ENCODE measurements at regions not wholly inside any gene's neighbourhood (a gene's known extent, or its start where the extent isn't known, plus 50 kb on each side); places are given as distances from the start of the nearest gene placed in this dataset.

DNA sequence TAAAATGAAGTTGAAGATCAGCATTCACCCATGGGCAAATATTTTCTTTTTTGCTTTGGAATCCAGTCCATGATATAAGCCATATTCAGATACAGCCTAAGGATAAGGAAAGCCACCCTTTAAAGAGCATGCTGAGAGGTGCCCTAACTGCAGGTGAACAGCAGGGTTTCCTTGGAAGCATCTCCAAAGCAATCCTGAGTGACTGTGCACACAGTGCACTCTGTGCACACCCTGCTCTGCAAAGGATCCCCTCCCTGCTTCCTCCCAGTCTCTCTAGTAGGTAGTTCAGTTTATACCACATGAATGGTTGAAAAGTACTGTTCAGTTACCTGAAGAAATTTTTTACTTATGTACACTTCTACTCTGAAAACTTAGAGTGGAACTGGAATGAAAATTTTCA is 491.4 kb downstream of the RASEF start:
- no peak overlapping the region for H3K4me3 ChIP-seq (replicated peaks in 1 of 2; ENCODE audit: low read depth in 2 of 2, low read length in 2 of 2)
- TF ChIP-seq, protein P1, sequence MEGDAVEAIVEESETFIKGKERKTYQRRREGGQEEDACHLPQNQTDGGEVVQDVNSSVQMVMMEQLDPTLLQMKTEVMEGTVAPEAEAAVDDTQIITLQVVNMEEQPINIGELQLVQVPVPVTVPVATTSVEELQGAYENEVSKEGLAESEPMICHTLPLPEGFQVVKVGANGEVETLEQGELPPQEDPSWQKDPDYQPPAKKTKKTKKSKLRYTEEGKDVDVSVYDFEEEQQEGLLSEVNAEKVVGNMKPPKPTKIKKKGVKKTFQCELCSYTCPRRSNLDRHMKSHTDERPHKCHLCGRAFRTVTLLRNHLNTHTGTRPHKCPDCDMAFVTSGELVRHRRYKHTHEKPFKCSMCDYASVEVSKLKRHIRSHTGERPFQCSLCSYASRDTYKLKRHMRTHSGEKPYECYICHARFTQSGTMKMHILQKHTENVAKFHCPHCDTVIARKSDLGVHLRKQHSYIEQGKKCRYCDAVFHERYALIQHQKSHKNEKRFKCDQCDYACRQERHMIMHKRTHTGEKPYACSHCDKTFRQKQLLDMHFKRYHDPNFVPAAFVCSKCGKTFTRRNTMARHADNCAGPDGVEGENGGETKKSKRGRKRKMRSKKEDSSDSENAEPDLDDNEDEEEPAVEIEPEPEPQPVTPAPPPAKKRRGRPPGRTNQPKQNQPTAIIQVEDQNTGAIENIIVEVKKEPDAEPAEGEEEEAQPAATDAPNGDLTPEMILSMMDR (IDR thresholded peaks at IDR 0.05; ENCODE audit: low read depth, low read length): no peak
- no peak for DNase-seq (ENCODE audit: low read depth in 2 of 2)

DNA sequence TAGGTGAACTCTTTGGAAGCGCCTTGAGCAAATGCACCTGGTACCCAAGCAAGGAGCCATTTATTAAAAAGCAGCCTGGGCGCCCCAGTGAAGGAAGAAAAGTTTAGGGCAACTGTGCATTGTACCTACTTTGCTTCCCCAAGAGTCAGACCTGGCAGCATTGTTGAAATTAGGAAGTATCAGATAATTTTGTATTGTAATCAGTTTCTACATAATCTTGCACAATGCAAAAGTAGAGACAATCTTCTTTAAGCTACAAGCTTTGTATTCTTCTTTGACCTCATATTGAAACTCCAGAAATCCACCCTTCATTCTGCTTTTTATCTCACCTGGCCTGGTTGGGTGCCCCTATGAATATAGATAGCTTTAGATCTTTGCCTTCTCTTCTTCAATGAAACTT is 490.8 kb downstream of the RASEF start:
- TF ChIP-seq, protein P1 (IDR thresholded peaks at IDR 0.05; ENCODE audit: low read depth, low read length): no peak
- no peak overlapping the region for H3K4me3 ChIP-seq (replicated peaks in 1 of 2; ENCODE audit: low read depth in 2 of 2, low read length in 2 of 2)
- no peak for DNase-seq (ENCODE audit: low read depth in 2 of 2)

DNA sequence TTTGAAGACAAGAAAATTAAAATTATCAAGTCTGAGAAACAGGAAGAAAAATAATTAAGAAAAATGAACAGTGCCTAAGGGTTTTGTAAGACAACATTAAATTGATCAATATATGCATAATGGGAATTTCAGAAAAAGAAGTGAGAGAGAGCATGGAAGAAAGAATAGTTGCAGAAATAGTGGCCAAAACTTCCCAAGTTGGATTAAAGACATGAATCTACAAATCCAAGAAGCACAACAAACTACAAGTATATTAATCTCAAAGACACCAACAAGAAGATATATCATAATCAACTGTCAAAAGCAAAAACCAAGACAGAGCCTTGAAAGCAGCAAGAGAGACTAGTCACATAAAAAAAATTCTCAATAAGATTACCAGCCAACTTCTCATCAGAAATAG is 488.0 kb downstream of the RASEF start:
- H3K4me3 ChIP-seq (replicated peaks in 1 of 2; ENCODE audit: low read depth in 2 of 2, low read length in 2 of 2): no peak overlapping the region
- TF ChIP-seq, protein P1 (IDR thresholded peaks at IDR 0.05; ENCODE audit: low read depth, low read length): no peak
- DNase-seq (ENCODE audit: low read depth in 2 of 2): no peak

DNA sequence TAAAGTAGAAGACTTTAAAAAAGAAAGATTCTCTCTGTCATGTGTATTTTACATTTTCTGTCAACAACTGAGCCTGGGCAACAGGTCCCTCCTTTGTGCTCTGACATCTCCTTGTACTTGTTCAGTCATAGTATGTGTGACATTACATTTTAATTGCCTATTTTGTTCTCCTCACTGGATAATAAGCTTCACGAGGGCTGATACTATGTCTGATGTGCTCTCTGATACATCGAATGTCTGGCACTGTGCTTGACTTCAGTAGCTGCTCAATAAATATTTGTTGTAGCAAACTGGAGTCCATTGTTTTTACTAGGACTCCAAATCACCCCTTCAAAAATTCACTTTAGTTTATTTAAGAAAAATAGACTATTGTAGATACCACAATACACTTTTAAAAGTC is 482.0 kb downstream of the RASEF start:
- TF ChIP-seq, protein P1 (IDR thresholded peaks at IDR 0.05; ENCODE audit: low read depth, low read length): no peak
- DNase-seq (ENCODE audit: low read depth in 2 of 2): no peak
- no peak overlapping the region for H3K4me3 ChIP-seq (replicated peaks in 1 of 2; ENCODE audit: low read depth in 2 of 2, low read length in 2 of 2)

DNA sequence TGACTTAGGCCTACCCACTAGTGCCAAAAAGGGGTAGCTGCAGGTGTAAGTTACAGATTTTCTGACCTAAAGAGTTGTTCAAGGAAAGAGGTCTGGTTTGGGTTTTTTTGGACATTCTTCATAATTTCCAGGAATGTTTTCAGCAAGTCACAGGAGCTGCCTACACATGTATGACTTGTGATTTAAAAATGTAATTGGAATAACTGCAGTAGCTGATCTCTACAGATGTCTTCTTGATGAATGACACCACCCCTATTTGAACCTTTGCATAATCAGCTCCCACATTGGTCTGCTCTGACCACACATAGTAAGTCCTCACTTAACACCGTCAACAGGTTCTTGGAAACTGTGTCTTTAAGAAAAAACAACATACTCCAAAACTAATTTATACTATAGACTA is 481.4 kb downstream of the RASEF start:
- TF ChIP-seq, protein P1 (IDR thresholded peaks at IDR 0.05; ENCODE audit: low read depth, low read length): no peak
- H3K4me3 ChIP-seq (replicated peaks in 1 of 2; ENCODE audit: low read depth in 2 of 2, low read length in 2 of 2): no peak overlapping the region

DNA sequence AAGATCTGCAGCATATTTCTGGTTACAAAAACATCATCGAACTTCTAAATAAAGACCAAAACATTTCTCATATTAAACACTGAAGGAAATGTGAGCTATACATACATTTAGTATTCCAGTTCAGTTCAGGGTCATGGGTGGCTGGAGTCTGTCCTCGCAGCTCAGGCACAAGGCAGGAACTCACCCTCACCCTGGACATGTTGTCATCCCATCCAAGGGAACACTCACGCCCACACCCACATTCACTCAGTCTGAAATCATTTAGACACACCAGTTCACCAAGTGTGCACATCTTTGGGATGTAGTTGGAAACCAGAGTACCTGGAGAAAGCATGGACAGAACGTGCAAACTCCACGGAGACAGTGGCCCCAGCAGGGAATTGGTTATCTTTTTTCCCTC is 481.0 kb downstream of the RASEF start:
- TF ChIP-seq, protein P1 (IDR thresholded peaks at IDR 0.05; ENCODE audit: low read depth, low read length): no peak
- H3K4me3 ChIP-seq (replicated peaks in 1 of 2; ENCODE audit: low read depth in 2 of 2, low read length in 2 of 2): no peak overlapping the region
- DNase-seq (ENCODE audit: low read depth in 2 of 2): no peak

More for the DNA sequence above, 481.4 kb downstream of the RASEF start:
- DNase-seq (ENCODE audit: low read depth in 2 of 2): no peak

DNA sequence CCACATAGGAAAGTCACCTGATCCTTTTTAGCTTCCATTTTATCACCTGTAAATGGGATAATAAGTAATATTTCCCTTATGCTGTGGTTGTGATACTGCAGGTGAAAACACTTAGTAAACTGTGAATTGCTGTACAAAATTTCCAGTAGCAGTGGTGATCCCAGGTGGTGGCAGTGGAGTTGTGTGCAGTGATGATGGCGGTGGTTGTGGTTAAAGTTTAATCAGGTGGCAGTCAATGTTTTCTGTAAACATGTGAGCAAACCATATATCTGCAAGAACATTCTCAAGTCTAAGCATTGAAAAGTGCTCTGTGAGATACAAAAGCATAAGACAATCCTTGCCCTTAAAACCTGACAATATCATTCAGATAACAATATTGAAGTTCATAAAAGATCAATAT is 480.2 kb downstream of the RASEF start:
- TF ChIP-seq, protein P1 (IDR thresholded peaks at IDR 0.05; ENCODE audit: low read depth, low read length): no peak
- DNase-seq (ENCODE audit: low read depth in 2 of 2): no peak

More for the DNA sequence above, 480.2 kb downstream of the RASEF start:
- no peak overlapping the region for H3K4me3 ChIP-seq (replicated peaks in 1 of 2; ENCODE audit: low read depth in 2 of 2, low read length in 2 of 2)

Measured in cardiac fibroblast (primary cell).